Endodermal cell (in vitro differentiated cells): ENCODE measurements at regions not wholly inside any gene's neighbourhood (a gene's known extent, or its start where the extent isn't known, plus 50 kb on each side); places are given as distances from the start of the nearest gene placed in this dataset.

Experiments
- DNase-seq: peaks from one replicate; pipeline ENCODE4 v3.0.0-alpha.2; 2017
- H3K27ac ChIP-seq: 2 replicates; pipeline ENCODE4 v1.5.1; 2013; ENCODE audit warnings: mild to moderate bottlenecking, low read depth, low read length, moderate library complexity
- H3K27me3 ChIP-seq: 2 replicates; pipeline ENCODE4 v1.6.1; 2013; ENCODE audit warnings: mild to moderate bottlenecking, low read length, moderate library complexity; ENCODE audit not compliant: insufficient read depth, control insufficient read depth, poor library complexity, severe bottlenecking
- H3K36me3 ChIP-seq: 2 replicates; pipeline ENCODE4 v1.7.0; 2013; ENCODE audit warnings: mild to moderate bottlenecking, low read length, moderate library complexity; ENCODE audit not compliant: control insufficient read depth, insufficient read depth
- H3K4me1 ChIP-seq: one replicate; pipeline ENCODE4 v1.7.0; 2013; ENCODE audit warnings: low read length; ENCODE audit not compliant: control insufficient read depth, insufficient read depth
- H3K4me3 ChIP-seq: 2 replicates; pipeline ENCODE4 v1.5.1; 2013; ENCODE audit warnings: mild to moderate bottlenecking, low read length, moderate library complexity
- H3K9ac ChIP-seq: 2 replicates; pipeline ENCODE4 v1.6.1; 2013; ENCODE audit warnings: mild to moderate bottlenecking, low read length, moderate library complexity; ENCODE audit not compliant: poor library complexity, severe bottlenecking; ENCODE audit errors: extremely low read depth
- H3K9me3 ChIP-seq: 2 replicates; pipeline ENCODE4 v1.6.1; 2013; ENCODE audit warnings: mild to moderate bottlenecking, low read length, moderate library complexity; ENCODE audit not compliant: control insufficient read depth
- H3K27ac Mint-ChIP-seq: 2 replicates; pipeline ENCODE4 v1.8.0; 2020; ENCODE audit warnings: mixed read lengths
- H3K27me3 Mint-ChIP-seq: 2 replicates; pipeline ENCODE4 v1.8.0; 2021; ENCODE audit warnings: mild to moderate bottlenecking, mixed read lengths; ENCODE audit not compliant: insufficient read depth
- H3K36me3 Mint-ChIP-seq: 2 replicates; pipeline ENCODE4 v1.8.0; 2020; ENCODE audit warnings: low read depth, mixed read lengths
- H3K4me1 Mint-ChIP-seq: 2 replicates; pipeline ENCODE4 v1.8.0; 2020; ENCODE audit warnings: mixed read lengths
- H3K4me3 Mint-ChIP-seq: 2 replicates; pipeline ENCODE4 v1.8.0; 2020; ENCODE audit warnings: mild to moderate bottlenecking, moderate library complexity, mixed read lengths
- H3K9me3 Mint-ChIP-seq: 2 replicates; pipeline ENCODE4 v1.8.0; 2020; ENCODE audit warnings: mild to moderate bottlenecking, mixed read lengths
- WGBS, 2 experiments: methylation state at CpG; one replicate each; pipeline versions ENCODE4 v1.1.5 to v1.1.7; 2013; ENCODE audit warnings: missing lambda C conversion rate in 2 of 2, mixed read lengths in 1 of 2; ENCODE audit not compliant: insufficient coverage in 1 of 2, insufficient read length in 1 of 2; 5-methylcytosine and 5-hydroxymethylcytosine counted together
- TF ChIP-seq, protein P1 (sequence below): fragments of 200-600 bp; sonication (generic); conservative IDR thresholded peaks from 2 replicates; pipeline ENCODE4 v1.5.0; 2021; ENCODE audit warnings: antibody characterized with exemption, mild to moderate bottlenecking

DNA sequence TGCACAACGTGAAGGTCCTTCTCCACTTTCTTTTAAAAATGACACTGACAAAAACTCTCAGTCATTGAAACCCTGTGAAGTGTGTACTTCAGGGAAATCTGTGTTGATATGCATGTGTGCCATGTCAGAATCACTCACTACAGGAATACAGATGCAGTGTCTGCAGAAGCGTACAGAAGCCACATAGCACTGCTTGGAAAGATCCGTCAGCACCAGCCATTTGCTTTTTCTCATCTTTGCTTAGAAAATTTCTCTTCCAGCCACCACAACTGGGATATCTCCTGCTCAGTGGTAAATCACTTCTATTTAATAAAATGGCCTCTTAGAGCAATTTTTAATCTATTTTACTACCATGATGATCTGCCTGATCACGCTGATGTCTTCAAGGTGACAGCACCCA lies 91.3 kb upstream of the ARHGEF26 start:
- H3K36me3 ChIP-seq = no peaks in the 10 kb centered on the region
- Mint-ChIP-seq H3K4me1 (no peaks in the 10 kb centered on the region), H3K27me3 (peaks cover 60% of the 10 kb centered on the region), H3K4me3 (no peak overlapping the region), H3K36me3 (no peaks in the 10 kb centered on the region), H3K9me3 (no peaks in the 10 kb centered on the region), H3K27ac (no peak overlapping the region)
- DNase-seq = no peak
- WGBS, 2 experiments = 77 to 82% methylated on average over 2 to 4 of the region's 4 CpGs
- no peak overlapping the region for H3K9ac ChIP-seq
- no peak overlapping the region for H3K27ac ChIP-seq
- no peaks in the 10 kb centered on the region for H3K4me1 ChIP-seq
- TF ChIP-seq, protein P1, sequence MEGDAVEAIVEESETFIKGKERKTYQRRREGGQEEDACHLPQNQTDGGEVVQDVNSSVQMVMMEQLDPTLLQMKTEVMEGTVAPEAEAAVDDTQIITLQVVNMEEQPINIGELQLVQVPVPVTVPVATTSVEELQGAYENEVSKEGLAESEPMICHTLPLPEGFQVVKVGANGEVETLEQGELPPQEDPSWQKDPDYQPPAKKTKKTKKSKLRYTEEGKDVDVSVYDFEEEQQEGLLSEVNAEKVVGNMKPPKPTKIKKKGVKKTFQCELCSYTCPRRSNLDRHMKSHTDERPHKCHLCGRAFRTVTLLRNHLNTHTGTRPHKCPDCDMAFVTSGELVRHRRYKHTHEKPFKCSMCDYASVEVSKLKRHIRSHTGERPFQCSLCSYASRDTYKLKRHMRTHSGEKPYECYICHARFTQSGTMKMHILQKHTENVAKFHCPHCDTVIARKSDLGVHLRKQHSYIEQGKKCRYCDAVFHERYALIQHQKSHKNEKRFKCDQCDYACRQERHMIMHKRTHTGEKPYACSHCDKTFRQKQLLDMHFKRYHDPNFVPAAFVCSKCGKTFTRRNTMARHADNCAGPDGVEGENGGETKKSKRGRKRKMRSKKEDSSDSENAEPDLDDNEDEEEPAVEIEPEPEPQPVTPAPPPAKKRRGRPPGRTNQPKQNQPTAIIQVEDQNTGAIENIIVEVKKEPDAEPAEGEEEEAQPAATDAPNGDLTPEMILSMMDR = no peak
- no peak overlapping the region for H3K4me3 ChIP-seq
- peaks cover 82% of the 10 kb centered on the region for H3K27me3 ChIP-seq
- H3K9me3 ChIP-seq = no peaks in the 10 kb centered on the region

DNA sequence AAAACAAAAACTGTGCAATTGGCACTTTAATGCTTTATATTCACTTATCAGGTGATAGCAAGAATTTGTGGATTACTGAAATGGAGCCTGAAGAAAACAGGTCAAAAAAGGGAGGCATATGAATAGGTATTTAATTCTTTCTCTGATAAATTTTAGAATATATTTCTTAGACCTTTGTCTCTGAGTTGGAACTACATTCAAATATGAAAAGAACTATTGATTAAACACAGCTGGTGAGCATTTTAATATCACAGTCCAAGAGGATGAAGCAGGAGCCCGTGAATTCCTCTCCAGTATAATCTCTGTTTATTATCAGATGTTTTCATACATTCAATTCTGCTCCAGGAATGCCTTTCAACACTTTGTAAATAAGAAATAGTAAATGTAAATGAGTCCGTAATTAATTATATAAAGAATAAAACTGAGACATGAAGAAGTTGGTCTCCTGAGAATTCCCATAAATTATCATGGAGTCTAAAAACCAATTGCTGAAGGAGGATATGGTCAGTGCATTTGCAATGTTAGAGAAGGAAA lies 86.3 kb upstream of the ARHGEF26 start:
- H3K4me3 Mint-ChIP-seq = no peak overlapping the region
- Histone ChIP-seq H3K27ac (no peak overlapping the region), H3K36me3 (no peaks in the 10 kb centered on the region), H3K4me3 (no peak overlapping the region), H3K9ac (no peak overlapping the region), H3K27me3 (peaks cover 41% of the 10 kb centered on the region), H3K9me3 (no peaks in the 10 kb centered on the region), H3K4me1 (no peaks in the 10 kb centered on the region)
- no peak for DNase-seq
- no peaks in the 10 kb centered on the region for H3K36me3 Mint-ChIP-seq
- TF ChIP-seq, protein P1 = no peak
- H3K27me3 Mint-ChIP-seq = peaks cover 27% of the 10 kb centered on the region
- no peak overlapping the region for H3K27ac Mint-ChIP-seq
- 83 to 87% methylated on average over 1 to 2 of the region's 2 CpGs for WGBS, 2 experiments
- H3K9me3 Mint-ChIP-seq = no peaks in the 10 kb centered on the region
- H3K4me1 Mint-ChIP-seq = no peaks in the 10 kb centered on the region

DNA sequence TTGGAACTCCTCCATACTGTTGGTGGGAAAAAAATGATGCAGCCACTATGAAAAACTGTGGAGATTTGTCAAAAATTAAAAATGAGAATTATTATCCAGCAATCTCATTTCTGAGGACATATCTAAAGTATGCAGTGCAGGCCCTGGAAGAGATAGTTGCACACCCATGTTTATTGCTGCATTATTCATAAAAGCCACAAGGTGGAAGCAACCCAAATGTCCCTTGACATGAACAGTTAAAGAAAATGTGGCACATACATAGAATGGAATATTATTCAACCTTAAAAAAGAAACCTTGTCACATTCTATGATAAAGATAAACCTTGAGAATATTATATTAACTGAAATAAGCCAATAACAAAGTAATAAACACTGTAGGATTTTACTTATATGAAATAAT lies 80.9 kb upstream of the ARHGEF26 start:
- Histone ChIP-seq H3K36me3 (no peaks in the 10 kb centered on the region), H3K4me3 (no peak overlapping the region), H3K4me1 (no peaks in the 10 kb centered on the region), H3K27ac (no peak overlapping the region), H3K9ac (no peak overlapping the region), H3K27me3 (peaks cover 7% of the 10 kb centered on the region), H3K9me3 (no peaks in the 10 kb centered on the region)
- H3K4me3 Mint-ChIP-seq = no peak overlapping the region
- H3K4me1 Mint-ChIP-seq = no peaks in the 10 kb centered on the region
- H3K36me3 Mint-ChIP-seq = no peaks in the 10 kb centered on the region
- DNase-seq = no peak
- TF ChIP-seq, protein P1 = peak; percentile 55
- H3K27me3 Mint-ChIP-seq = no peaks in the 10 kb centered on the region
- H3K27ac Mint-ChIP-seq = no peak overlapping the region
- no peaks in the 10 kb centered on the region for H3K9me3 Mint-ChIP-seq
